Uterus (tissue), 2 donors: ENCODE measurements at regions not wholly inside any gene's neighbourhood (a gene's known extent, or its start where the extent isn't known, plus 50 kb on each side); places are given as distances from the start of the nearest gene placed in this dataset.

Experiments
- POLR2A ChIP-seq, 2 donors: fragments of 450-650 bp; IDR thresholded peaks; one replicate each; pipeline ENCODE4 v1.6.1; 2016; ENCODE audit warnings: antibody characterized with exemption in 2 of 2, mild to moderate bottlenecking in 1 of 2, moderate library complexity in 1 of 2
- TF ChIP-seq, protein P1 (sequence below), 4 experiments: fragments of 200-600 bp in 2 of 4; fragments of 450-650 bp in 2 of 4; sonication (generic) in 2 of 4; IDR thresholded peaks; one replicate each; pipeline ENCODE4 v1.5.1; 2016 to 2019; ENCODE audit warnings: antibody characterized with exemption in 4 of 4, mild to moderate bottlenecking in 2 of 4, moderate library complexity in 1 of 4

DNA sequence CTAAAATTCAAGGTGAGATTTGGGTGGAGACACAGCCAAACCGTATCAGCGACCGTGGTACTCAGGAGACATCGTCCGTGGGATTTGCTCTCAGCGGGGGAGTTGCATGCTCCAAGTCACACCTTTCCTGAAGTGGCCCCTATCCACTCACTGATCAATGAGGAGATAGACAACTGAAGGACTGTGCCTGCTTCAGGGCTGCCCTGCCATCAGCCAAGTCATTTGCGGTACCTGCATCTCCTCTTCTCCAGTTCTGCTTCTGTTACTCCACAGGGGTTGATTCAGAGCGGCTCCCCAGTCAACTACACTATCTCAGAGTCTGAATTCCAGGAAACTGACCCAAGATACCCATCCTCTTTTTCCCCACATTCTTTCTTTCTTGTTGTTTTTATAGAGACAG, 184.1 kb downstream of the MREG start:
- TF ChIP-seq, protein P1, sequence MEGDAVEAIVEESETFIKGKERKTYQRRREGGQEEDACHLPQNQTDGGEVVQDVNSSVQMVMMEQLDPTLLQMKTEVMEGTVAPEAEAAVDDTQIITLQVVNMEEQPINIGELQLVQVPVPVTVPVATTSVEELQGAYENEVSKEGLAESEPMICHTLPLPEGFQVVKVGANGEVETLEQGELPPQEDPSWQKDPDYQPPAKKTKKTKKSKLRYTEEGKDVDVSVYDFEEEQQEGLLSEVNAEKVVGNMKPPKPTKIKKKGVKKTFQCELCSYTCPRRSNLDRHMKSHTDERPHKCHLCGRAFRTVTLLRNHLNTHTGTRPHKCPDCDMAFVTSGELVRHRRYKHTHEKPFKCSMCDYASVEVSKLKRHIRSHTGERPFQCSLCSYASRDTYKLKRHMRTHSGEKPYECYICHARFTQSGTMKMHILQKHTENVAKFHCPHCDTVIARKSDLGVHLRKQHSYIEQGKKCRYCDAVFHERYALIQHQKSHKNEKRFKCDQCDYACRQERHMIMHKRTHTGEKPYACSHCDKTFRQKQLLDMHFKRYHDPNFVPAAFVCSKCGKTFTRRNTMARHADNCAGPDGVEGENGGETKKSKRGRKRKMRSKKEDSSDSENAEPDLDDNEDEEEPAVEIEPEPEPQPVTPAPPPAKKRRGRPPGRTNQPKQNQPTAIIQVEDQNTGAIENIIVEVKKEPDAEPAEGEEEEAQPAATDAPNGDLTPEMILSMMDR (IDR thresholded peaks at IDR 0.05), result no peak
- no peak for TF ChIP-seq POLR2A (IDR thresholded peaks at IDR 0.05)
